K562 (cell line): ENCODE measurements at regions not wholly inside any gene's neighbourhood (a gene's known extent, or its start where the extent isn't known, plus 50 kb on each side); places are given as distances from the start of the nearest gene placed in this dataset.

ENCODE experiments used
- ATAC-seq: fragments of 200-7000 bp; cut with Tn5 transposase; 3 replicates; pipeline ENCODE4 v1.9.1; 2020; ENCODE audit warnings: moderate library complexity
- BruUV-seq: library from RNA; stranded (reverse); fragments of 400-500 nt; replicated peaks from 2 replicates; lab custom pipeline; 2021; lab: Mats Ljungman, UMichigan
- CTCF ChIA-PET: fragments of 300-600 bp; formaldehyde crosslinking; extraction: SDS; loops from one replicate; lab custom pipeline; 2021; ENCODE audit warnings: low intra/inter-chr PET ratio; lab: Yijun Ruan, JAX
- POLR2A ChIA-PET: fragments of 300-600, 350-650 bp; sonication (Branson Sonifier 250); formaldehyde crosslinking; extraction: SDS; loops from one replicate; lab custom pipeline; 2021; ENCODE audit warnings: antibody characterized with exemption, inconsistent platforms; lab: Yijun Ruan, JAX
- DNase-seq, 4 experiments: peaks; one replicate each; pipeline versions ENCODE4 v3.0.0 to v3.0.0-alpha.2; 2011 to 2018; ENCODE audit warnings: low spot score in 3 of 4, mixed read lengths in 3 of 4; ENCODE audit errors: extremely low read depth in 1 of 4
- FAIRE-seq: peaks from 2 replicates; lab custom pipeline; 2011; peaks lifted over from hg19 to GRCh38; lab: Jason Lieb, UNC
- H2AFZ ChIP-seq: 2 replicates; pipeline ENCODE4 v1.6.0; 2011; ENCODE audit warnings: low read depth, low read length, control low read depth, inconsistent platforms
- H3K27ac ChIP-seq: fragments of 200-600 bp; 3 replicates; pipeline ENCODE4 v1.8.0; 2011; ENCODE audit warnings: low read depth, mild to moderate bottlenecking, control low read depth, inconsistent platforms, low read length, moderate library complexity, mixed read lengths; ENCODE audit errors: extremely low read depth
- H3K27me3 ChIP-seq, 2 experiments: fragments of 300-600 bp in 1 of 2; 2 replicates in 1 of 2; 3 replicates in 1 of 2; pipeline versions ENCODE4 v1.6.0 to v1.8.0; 2011; ENCODE audit warnings: inconsistent platforms in 2 of 2, low read length in 2 of 2, mild to moderate bottlenecking in 1 of 2, mixed read lengths in 1 of 2, moderate library complexity in 1 of 2; ENCODE audit not compliant: control insufficient read depth in 2 of 2, insufficient read depth in 2 of 2
- H3K36me3 ChIP-seq: fragments of 300-600 bp; 3 replicates; pipeline ENCODE4 v1.8.0; 2011; ENCODE audit warnings: mild to moderate bottlenecking, low read length, inconsistent platforms; ENCODE audit not compliant: control insufficient read depth, insufficient read depth
- H3K4me1 ChIP-seq, 2 experiments: fragments of 200-600 bp in 1 of 2; replicated peaks in 1 of 2; 2 replicates in 1 of 2; 3 replicates in 1 of 2; pipeline versions ENCODE4 v1.5.1 to v1.8.0; 2011; ENCODE audit warnings: inconsistent platforms in 2 of 2, low read length in 2 of 2, mild to moderate bottlenecking in 1 of 2, mixed read lengths in 1 of 2, moderate library complexity in 1 of 2; ENCODE audit not compliant: control insufficient read depth in 2 of 2, insufficient read depth in 2 of 2
- H3K4me2 ChIP-seq: 2 replicates; pipeline ENCODE4 v1.6.1; 2011; ENCODE audit warnings: low read length, control low read depth, inconsistent platforms, mixed read lengths; ENCODE audit not compliant: insufficient read depth
- H3K4me3 ChIP-seq: fragments of 200-600 bp; sonication (generic), shearing (Covaris generic); 2 replicates; pipeline ENCODE4 v1.5.1; 2016; ENCODE audit warnings: control low read depth, inconsistent platforms
- H3K79me2 ChIP-seq: fragments of 200-600 bp; 3 replicates; pipeline ENCODE4 v1.8.0; 2011; ENCODE audit warnings: low read length, inconsistent platforms; ENCODE audit not compliant: control insufficient read depth, insufficient read depth
- H3K9ac ChIP-seq, 2 experiments: 2 replicates each; pipeline versions ENCODE4 v1.6.0 to v1.6.1; 2011; ENCODE audit warnings: low read depth in 2 of 2, low read length in 2 of 2, control low read depth in 1 of 2, inconsistent platforms in 1 of 2, mild to moderate bottlenecking in 1 of 2, mixed read lengths in 1 of 2; ENCODE audit not compliant: insufficient read depth in 1 of 2
- H3K9me1 ChIP-seq: one replicate; pipeline ENCODE4 v1.6.0; 2011; ENCODE audit warnings: inconsistent platforms, mild to moderate bottlenecking, low read length, moderate library complexity; ENCODE audit not compliant: control insufficient read depth, insufficient read depth
- H3K9me3 ChIP-seq: replicated peaks from 2 replicates; pipeline ENCODE4 v1.5.1; 2011; ENCODE audit warnings: low read depth, low read length, inconsistent platforms; ENCODE audit not compliant: control insufficient read depth, insufficient read depth
- H4K20me1 ChIP-seq: replicated peaks from 2 replicates; pipeline ENCODE4 v1.6.1; 2011; ENCODE audit warnings: low read length, inconsistent platforms, mixed read lengths; ENCODE audit not compliant: control insufficient read depth, insufficient read depth
- CCNT2 ChIP-seq: IDR thresholded peaks from 2 replicates; pipeline ENCODE4 v1.6.1; 2011; ENCODE audit warnings: borderline replicate concordance, low read depth, mild to moderate bottlenecking, moderate library complexity, mixed read lengths, low read length; ENCODE audit not compliant: insufficient read length; ENCODE audit errors: extremely low read depth
- HNRNPLL ChIP-seq: fragments of 200-400 bp; formaldehyde crosslinking; IDR thresholded peaks from 2 replicates; pipeline ENCODE4 v1.6.1; 2017; ENCODE audit warnings: low read length, low read depth, mild to moderate bottlenecking; ENCODE audit not compliant: poor library complexity, severe bottlenecking
- RBM22 ChIP-seq: fragments of 200-400 bp; formaldehyde crosslinking; IDR thresholded peaks from 2 replicates; pipeline ENCODE4 v1.6.1; 2018; ENCODE audit warnings: low read length, low read depth; ENCODE audit not compliant: poor library complexity, severe bottlenecking
- ZNF24 ChIP-seq: fragments of 450-650 bp; IDR thresholded peaks from 2 replicates; pipeline ENCODE4 v1.6.1; 2016
- WGBS: fragments of 100-300 bp; shearing (Covaris generic); methylation state at CpG from one replicate; pipeline ENCODE4 v1.1.6; 2016; ENCODE audit warnings: low coverage, mixed read lengths; ENCODE audit not compliant: insufficient coverage; ENCODE audit errors: missing lambda C conversion rate; 5-methylcytosine and 5-hydroxymethylcytosine counted together
- in situ Hi-C: fragments of 300-500 bp; cut with MboI; formaldehyde crosslinking; loops from 4 replicates; pipeline ENCODE4 v1.15.0; 2018; ENCODE audit warnings: inconsistent platforms, mixed read lengths
- intact Hi-C: fragments of 100-400 bp; cut with micrococcal nuclease; formaldehyde crosslinking; loops from 2 replicates; pipeline ENCODE4 v1.14.2; 2022
- TF ChIP-seq, protein P1 (sequence below): fragments of 450-650 bp; IDR thresholded peaks from 2 replicates; pipeline ENCODE4 v1.6.1; 2017; ENCODE audit warnings: antibody characterized with exemption

DNA sequence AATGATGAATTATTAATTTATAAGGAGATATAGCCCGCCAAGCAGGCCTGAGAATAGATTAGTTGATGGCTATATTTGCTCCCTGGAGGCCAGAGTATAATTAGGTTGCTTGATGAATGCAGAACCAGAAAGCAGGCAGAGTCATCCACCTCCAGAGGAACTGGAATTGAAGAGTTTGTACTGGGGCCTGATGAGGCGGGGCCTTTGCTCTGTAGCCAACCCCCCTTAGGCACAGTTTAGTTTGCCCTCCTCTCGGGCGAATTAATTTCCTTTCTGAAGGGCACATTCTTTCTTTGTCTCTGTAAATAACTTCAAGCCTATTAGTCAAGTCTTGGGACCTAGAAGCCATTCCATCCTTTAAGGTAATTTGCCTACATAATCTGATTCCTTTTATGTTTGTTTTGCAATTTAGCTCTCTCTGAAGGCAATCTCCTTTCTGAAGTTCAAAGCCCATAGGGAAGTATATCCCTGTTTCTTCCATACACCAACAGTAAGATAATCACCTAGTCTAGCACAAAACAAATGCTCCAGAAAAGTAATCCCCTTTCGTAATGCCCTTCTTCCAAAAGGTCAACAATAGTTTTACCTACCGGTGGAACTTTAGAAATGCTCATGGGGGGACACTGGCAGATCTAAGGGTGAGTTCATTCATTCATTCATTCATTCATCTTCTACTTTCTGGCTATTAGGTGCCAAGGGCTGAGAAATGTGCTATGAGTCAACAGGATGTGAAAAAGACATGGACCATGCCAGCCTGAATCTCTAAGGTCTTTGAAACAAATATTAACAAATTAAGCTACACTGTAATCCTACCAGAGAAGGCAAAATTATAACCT lies 84.8 kb upstream of the NUDT4 start:
- H3K4me3 ChIP-seq, result no peak overlapping the region
- FAIRE-seq, result no peak
- no peak overlapping the region for H2AFZ ChIP-seq

DNA sequence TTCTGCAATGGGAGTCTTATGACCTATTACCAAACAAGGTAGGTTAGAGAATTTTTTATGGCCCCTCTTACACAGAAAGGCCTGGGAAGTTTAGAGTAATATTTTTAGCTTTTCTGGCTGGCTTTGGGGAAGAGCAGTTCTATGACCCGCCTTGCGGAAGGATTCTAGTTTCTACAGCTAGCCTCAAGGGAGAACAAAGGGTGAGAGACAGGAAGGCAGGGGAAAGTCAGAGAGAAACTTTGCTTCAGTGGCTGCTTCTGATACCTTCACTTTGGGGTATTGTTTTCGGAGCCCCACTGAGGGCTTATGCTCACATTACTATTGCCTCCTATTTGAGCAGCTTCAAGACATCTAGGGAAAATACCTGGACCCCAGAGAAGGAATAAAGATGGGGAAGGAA lies 80.7 kb upstream of the NUDT4 start:
- Histone ChIP-seq H3K27ac (no peak overlapping the region), H3K4me2 (no peak overlapping the region), H3K4me1 (peaks cover 3 to 21% of the 10 kb centered on the region in 2 experiments; a peak in 4 of 5 replicates), H2AFZ (no peak overlapping the region), H3K79me2 (no peaks in the 10 kb centered on the region), H3K9ac (no peak overlapping the region; a peak in 1 of 4 replicates), H3K9me3 (no peaks in the 10 kb centered on the region), H3K9me1 (no peaks in the 10 kb centered on the region), H4K20me1 (no peaks in the 10 kb centered on the region), H3K27me3 (no peaks in the 10 kb centered on the region), H3K4me3 (no peak overlapping the region), H3K36me3 (no peaks in the 10 kb centered on the region)
- WGBS, result 95% methylated on average over 3 of the region's 3 CpGs
- no peak for FAIRE-seq
- in situ Hi-C loops, result no loop called here
- ATAC-seq, result no peak
- DNase-seq, result no peak
- intact Hi-C loops, result no loop called here
- TF ChIP-seq CCNT2, result no peak
- TF ChIP-seq HNRNPLL, result no peak
- TF ChIP-seq, protein P1, sequence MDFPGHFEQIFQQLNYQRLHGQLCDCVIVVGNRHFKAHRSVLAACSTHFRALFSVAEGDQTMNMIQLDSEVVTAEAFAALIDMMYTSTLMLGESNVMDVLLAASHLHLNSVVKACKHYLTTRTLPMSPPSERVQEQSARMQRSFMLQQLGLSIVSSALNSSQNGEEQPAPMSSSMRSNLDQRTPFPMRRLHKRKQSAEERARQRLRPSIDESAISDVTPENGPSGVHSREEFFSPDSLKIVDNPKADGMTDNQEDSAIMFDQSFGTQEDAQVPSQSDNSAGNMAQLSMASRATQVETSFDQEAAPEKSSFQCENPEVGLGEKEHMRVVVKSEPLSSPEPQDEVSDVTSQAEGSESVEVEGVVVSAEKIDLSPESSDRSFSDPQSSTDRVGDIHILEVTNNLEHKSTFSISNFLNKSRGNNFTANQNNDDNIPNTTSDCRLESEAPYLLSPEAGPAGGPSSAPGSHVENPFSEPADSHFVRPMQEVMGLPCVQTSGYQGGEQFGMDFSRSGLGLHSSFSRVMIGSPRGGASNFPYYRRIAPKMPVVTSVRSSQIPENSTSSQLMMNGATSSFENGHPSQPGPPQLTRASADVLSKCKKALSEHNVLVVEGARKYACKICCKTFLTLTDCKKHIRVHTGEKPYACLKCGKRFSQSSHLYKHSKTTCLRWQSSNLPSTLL, result no peak
- CTCF ChIA-PET, result no interaction called here
- POLR2A ChIA-PET, result interaction anchor here (1.5 kb wide), 1 partner anchor 80 kb away, joined by 4 read pairs; no protein-coding TSS in a partner anchor
- no TSS peak for BruUV-seq

More for the DNA sequence above, 84.8 kb upstream of the NUDT4 start:
- H3K4me2 ChIP-seq, result no peak overlapping the region
- TF ChIP-seq RBM22 (no peak), ZNF24 (peak; percentile 52; the same call in 1 of the 2 replicates)
- TF ChIP-seq, all 486 proteins: peak for 1
- Histone ChIP-seq H3K27me3 (no peaks in the 10 kb centered on the region), H3K9me1 (no peaks in the 10 kb centered on the region), H3K79me2 (no peaks in the 10 kb centered on the region), H3K36me3 (no peaks in the 10 kb centered on the region), H3K4me1 (peaks cover 0 to 8% of the 10 kb centered on the region in 2 experiments; a peak in 4 of 5 replicates), H3K27ac (no peak overlapping the region), H3K9me3 (no peaks in the 10 kb centered on the region), H4K20me1 (no peaks in the 10 kb centered on the region), H3K9ac (no peak overlapping the region)
- POLR2A ChIA-PET, result no interaction called here
- ATAC-seq, result no peak
- CTCF ChIA-PET, result no interaction called here
- BruUV-seq, result no TSS peak
- in situ Hi-C loops, result no loop called here
- intact Hi-C loops, result no loop called here
- 70% methylated on average over 6 of the region's 6 CpGs for WGBS
- no peak for DNase-seq
